ENCODE measurements at regions not wholly inside any gene's neighbourhood (a gene's known extent, or its start where the extent isn't known, plus 50 kb on each side); places are given as distances from the start of the nearest gene placed in this dataset.
A peak's percentile ranks its signal among the peaks of the same experiment; 100 is the strongest.

GRCh38 chr2:220117025-220117424, 489.6 kb downstream of the SLC4A3 start:
- DNase-seq (ENCODE audit: low spot score) = no peak

- no peak for DNase-seq (ENCODE audit: low spot score)
Observed at GRCh38 chr2:220120041-220120440, 492.6 kb downstream of the SLC4A3 start.

GRCh38 chr2:220123751-220124150, 496.3 kb downstream of the SLC4A3 start:
- DNase-seq (ENCODE audit: low spot score) = no peak

GRCh38 chr2:220125551-220125950, 498.1 kb downstream of the SLC4A3 start:
- no peak for DNase-seq (ENCODE audit: low spot score)

GRCh38 chr2:220127311-220127710, 499.9 kb downstream of the SLC4A3 start:
- DNase-seq (ENCODE audit: low spot score) = no peak

- no peak for DNase-seq (ENCODE audit: low spot score)
Observed at GRCh38 chr2:220127876-220128275, 500.4 kb downstream of the SLC4A3 start.

GRCh38 chr2:220129391-220129790, 502.0 kb downstream of the SLC4A3 start:
- no peak for DNase-seq (ENCODE audit: low spot score)

- DNase-seq (ENCODE audit: low spot score) = no peak
Observed at GRCh38 chr2:220134756-220135534, 507.5 kb downstream of the SLC4A3 start.

- peak; percentile 76 for DNase-seq (ENCODE audit: low spot score)
Observed at GRCh38 chr2:220143336-220143735, 515.9 kb downstream of the SLC4A3 start.

- DNase-seq (ENCODE audit: low spot score) = no peak
Observed at GRCh38 chr2:220144411-220144810, 517.0 kb downstream of the SLC4A3 start.

GRCh38 chr2:220147161-220148038, 520.0 kb downstream of the SLC4A3 start:
- peak; percentile 35 for DNase-seq (ENCODE audit: low spot score)

GRCh38 chr2:220148471-220149248, 521.2 kb downstream of the SLC4A3 start:
- DNase-seq (ENCODE audit: low spot score) = no peak

- no peak for DNase-seq (ENCODE audit: low spot score)
Observed at GRCh38 chr2:220151341-220151740, 523.9 kb downstream of the SLC4A3 start.

GRCh38 chr2:220152281-220152935, 525.0 kb downstream of the SLC4A3 start:
- no peak for DNase-seq (ENCODE audit: low spot score)

GRCh38 chr2:220153118-220153517, 525.7 kb downstream of the SLC4A3 start:
- DNase-seq (ENCODE audit: low spot score) = no peak

- no peak for DNase-seq (ENCODE audit: low spot score)
Observed at GRCh38 chr2:220154304-220154703, 526.9 kb downstream of the SLC4A3 start.

- no peak for DNase-seq (ENCODE audit: low spot score)
Observed at GRCh38 chr2:220157312-220157711, 529.9 kb downstream of the SLC4A3 start.

- DNase-seq (ENCODE audit: low spot score) = no peak
Observed at GRCh38 chr2:220159738-220160137, 532.3 kb downstream of the SLC4A3 start.

GRCh38 chr2:220162320-220162719, 534.9 kb downstream of the SLC4A3 start:
- DNase-seq (ENCODE audit: low spot score) = peak; percentile 17

GRCh38 chr2:220163486-220163885, 536.1 kb downstream of the SLC4A3 start:
- DNase-seq (ENCODE audit: low spot score) = peak; percentile 52

- peak; percentile 50 for DNase-seq (ENCODE audit: low spot score)
Observed at GRCh38 chr2:220165401-220165800, 538.0 kb downstream of the SLC4A3 start.

GRCh38 chr2:220166616-220167015, 539.2 kb downstream of the SLC4A3 start:
- DNase-seq (ENCODE audit: low spot score) = no peak

Measured in kidney tubule cell (primary cell).